DND-41 (cell line): ENCODE measurements at regions not wholly inside any gene's neighbourhood (a gene's known extent, or its start where the extent isn't known, plus 50 kb on each side); places are given as distances from the start of the nearest gene placed in this dataset.

Experiments
- CTCF ChIP-seq: IDR thresholded peaks from 2 replicates; pipeline ENCODE4 v1.5.1; 2012; ENCODE audit warnings: borderline replicate concordance, low read length, moderate library complexity, mild to moderate bottlenecking; ENCODE audit not compliant: poor library complexity, severe bottlenecking; ENCODE audit errors: extremely low read depth
- EZH2 ChIP-seq: IDR thresholded peaks from 3 replicates; pipeline ENCODE4 v1.6.1; 2012; ENCODE audit warnings: borderline replicate concordance, low read depth, mild to moderate bottlenecking, moderate library complexity, low read length, inconsistent platforms; ENCODE audit not compliant: severe bottlenecking

- TF ChIP-seq CTCF (no peak), EZH2 (no peak)
Observed at GRCh38 chr3:187848401-187848800, 103.1 kb upstream of the BCL6 start.
